ENCODE measurements at regions not wholly inside any gene's neighbourhood (a gene's known extent, or its start where the extent isn't known, plus 50 kb on each side); places are given as distances from the start of the nearest gene placed in this dataset.

DNA sequence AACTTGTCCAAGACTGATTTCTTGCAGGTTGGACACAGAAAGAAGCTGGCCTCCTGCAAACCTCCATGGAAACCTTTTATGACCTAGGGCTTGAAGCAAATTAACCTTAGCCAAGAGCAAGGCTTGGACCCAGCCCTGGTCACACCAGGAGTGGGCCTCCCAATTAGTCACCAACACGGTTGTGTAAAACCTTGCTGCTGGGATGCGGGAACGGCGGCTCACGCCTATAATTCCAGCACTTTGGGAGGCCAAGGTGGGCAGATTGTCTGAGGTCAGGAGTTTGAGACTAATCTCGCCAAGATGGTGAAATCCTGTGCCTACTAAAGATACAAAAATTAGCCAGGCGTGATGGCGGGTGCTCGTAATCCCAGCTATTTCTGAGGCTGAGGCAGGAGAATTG is 419.9 kb downstream of the AASDHPPT start:
- no peaks in the 10 kb centered on the region for H3K4me1 ChIP-seq (ENCODE audit: insufficient read depth, low read length)
- H4K20me1 ChIP-seq (ENCODE audit: control insufficient read depth, insufficient read depth, insufficient read length) = no peaks in the 10 kb centered on the region
- H4K8ac ChIP-seq (replicated peaks; ENCODE audit: insufficient read length, low read depth, low read length) = no peak overlapping the region
- H2BK15ac ChIP-seq (ENCODE audit: low read depth, low read length) = no peak overlapping the region
- H3K4me1 Mint-ChIP-seq = no peaks in the 10 kb centered on the region
- no peaks in the 10 kb centered on the region for H3K27me3 ChIP-seq (ENCODE audit: insufficient read depth, low read length)
- DNase-seq = no peak
- no peak overlapping the region for H3K4ac ChIP-seq (ENCODE audit: low read depth, low read length)
- H3K36me3 Mint-ChIP-seq (ENCODE audit: insufficient read depth in 1 of 3, low read depth in 3 of 3) = no peaks in the 10 kb centered on the region
- TF ChIP-seq, protein P1, sequence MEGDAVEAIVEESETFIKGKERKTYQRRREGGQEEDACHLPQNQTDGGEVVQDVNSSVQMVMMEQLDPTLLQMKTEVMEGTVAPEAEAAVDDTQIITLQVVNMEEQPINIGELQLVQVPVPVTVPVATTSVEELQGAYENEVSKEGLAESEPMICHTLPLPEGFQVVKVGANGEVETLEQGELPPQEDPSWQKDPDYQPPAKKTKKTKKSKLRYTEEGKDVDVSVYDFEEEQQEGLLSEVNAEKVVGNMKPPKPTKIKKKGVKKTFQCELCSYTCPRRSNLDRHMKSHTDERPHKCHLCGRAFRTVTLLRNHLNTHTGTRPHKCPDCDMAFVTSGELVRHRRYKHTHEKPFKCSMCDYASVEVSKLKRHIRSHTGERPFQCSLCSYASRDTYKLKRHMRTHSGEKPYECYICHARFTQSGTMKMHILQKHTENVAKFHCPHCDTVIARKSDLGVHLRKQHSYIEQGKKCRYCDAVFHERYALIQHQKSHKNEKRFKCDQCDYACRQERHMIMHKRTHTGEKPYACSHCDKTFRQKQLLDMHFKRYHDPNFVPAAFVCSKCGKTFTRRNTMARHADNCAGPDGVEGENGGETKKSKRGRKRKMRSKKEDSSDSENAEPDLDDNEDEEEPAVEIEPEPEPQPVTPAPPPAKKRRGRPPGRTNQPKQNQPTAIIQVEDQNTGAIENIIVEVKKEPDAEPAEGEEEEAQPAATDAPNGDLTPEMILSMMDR (conservative IDR thresholded peaks at IDR 0.05) = no peak
- no peaks in the 10 kb centered on the region for H3K79me1 ChIP-seq (ENCODE audit: insufficient read depth, low read depth, low read length, poor library complexity, severe bottlenecking)
- H3K23me2 ChIP-seq (ENCODE audit: insufficient read length, low read depth, low read length, poor library complexity, severe bottlenecking) = no peaks in the 10 kb centered on the region
- H3K27ac ChIP-seq (ENCODE audit: insufficient read length, low read depth, low read length) = no peak overlapping the region
- H3K4me2 ChIP-seq (ENCODE audit: insufficient read depth, insufficient read length, low read length) = no peak overlapping the region
- no peak overlapping the region for H2BK120ac ChIP-seq (ENCODE audit: low read depth, low read length, poor library complexity, severe bottlenecking)
- H3K18ac ChIP-seq (ENCODE audit: insufficient read length, low read depth, low read length) = no peak overlapping the region
- WGBS (ENCODE audit: extremely low coverage, insufficient read length, low lambda C conversion rate) = no CpG with 5 or more reads among the region's 9 CpGs
- no peak overlapping the region for H3K56ac ChIP-seq (ENCODE audit: insufficient read length, low read depth, low read length)
- H2BK12ac ChIP-seq (ENCODE audit: insufficient read length, low read depth, low read length) = no peak overlapping the region
- no peak overlapping the region for H2AFZ ChIP-seq (ENCODE audit: low read length)
- no peak overlapping the region for H4K5ac ChIP-seq (ENCODE audit: insufficient read length, low read depth, low read length)
- no peaks in the 10 kb centered on the region; a peak in 1 of 5 replicates for H3K9me3 Mint-ChIP-seq
- no peak overlapping the region for H3K23ac ChIP-seq (ENCODE audit: insufficient read length, low read depth, low read length)
- H3K4me3 Mint-ChIP-seq = no peak overlapping the region
- no peak overlapping the region; the same call in 1 of the 2 replicates for H3K14ac ChIP-seq (ENCODE audit: insufficient read depth, low read length)
- no peak overlapping the region for H2BK5ac ChIP-seq (ENCODE audit: insufficient read length, low read length)
- no peak overlapping the region for H4K91ac ChIP-seq (ENCODE audit: insufficient read length, low read depth, low read length)
- no peak overlapping the region for H3T11ph ChIP-seq (ENCODE audit: low read length)
- no peak overlapping the region for H3K27ac Mint-ChIP-seq
- H2BK20ac ChIP-seq (ENCODE audit: low read depth, low read length, poor library complexity, severe bottlenecking) = no peak overlapping the region
- no peaks in the 10 kb centered on the region for H3K27me3 Mint-ChIP-seq (ENCODE audit: low read depth)
- H3K9ac ChIP-seq (ENCODE audit: extremely low read depth, insufficient read length, low read length) = no peak overlapping the region
- no peaks in the 10 kb centered on the region for H3K9me3 ChIP-seq (ENCODE audit: control insufficient read depth, low read depth, low read length)
- H3K79me2 ChIP-seq (ENCODE audit: insufficient read depth, low read length) = no peaks in the 10 kb centered on the region
- H2AK5ac ChIP-seq (ENCODE audit: insufficient read length, low read length) = no peak overlapping the region

Measured in H9 (cell line).